Neural progenitor cell (in vitro differentiated cells): ENCODE measurements at regions not wholly inside any gene's neighbourhood (a gene's known extent, or its start where the extent isn't known, plus 50 kb on each side); places are given as distances from the start of the nearest gene placed in this dataset. TPM values are rescaled to one million over a fixed set of nuclear protein-coding genes. Genes with fewer than 3 reads are reported as not detected.

Experiments used
- DNase-seq: peaks from one replicate; pipeline ENCODE4 v3.0.0-alpha.2; 2016; ENCODE audit warnings: low spot score
- H2AFZ ChIP-seq: fragments of 200-600 bp; sonication (generic); replicated peaks from 2 replicates; pipeline ENCODE4 v1.6.1; 2016; ENCODE audit warnings: antibody characterized with exemption
- H3F3A ChIP-seq: fragments of 200-600 bp; sonication (generic); 2 replicates; pipeline ENCODE4 v1.6.1; 2016; ENCODE audit warnings: antibody characterized with exemption, low read depth
- H3K27ac ChIP-seq: fragments of 200-600 bp; sonication (generic); 2 replicates; pipeline ENCODE4 v1.5.1; 2016; ENCODE audit warnings: mild to moderate bottlenecking
- H3K27me3 ChIP-seq: fragments of 200-600 bp; sonication (generic); 2 replicates; pipeline ENCODE4 v1.6.1; 2016; ENCODE audit warnings: mild to moderate bottlenecking, moderate library complexity
- H3K36me3 ChIP-seq: fragments of 200-600 bp; sonication (generic); 2 replicates; pipeline ENCODE4 v1.5.1; 2016
- H3K4me1 ChIP-seq: fragments of 200-600 bp; sonication (generic); 2 replicates; pipeline ENCODE4 v1.6.1; 2016; ENCODE audit warnings: mixed run types
- H3K4me2 ChIP-seq: fragments of 200-600 bp; sonication (generic); 2 replicates; pipeline ENCODE4 v1.6.1; 2016
- H3K4me3 ChIP-seq: fragments of 200-600 bp; sonication (generic); 2 replicates; pipeline ENCODE4 v1.5.1; 2016
- H3K79me2 ChIP-seq: fragments of 200-600 bp; sonication (generic); 2 replicates; pipeline ENCODE4 v1.6.1; 2016; ENCODE audit warnings: low read depth
- H3K9ac ChIP-seq: fragments of 200-600 bp; sonication (generic); 2 replicates; pipeline ENCODE4 v1.6.1; 2016
- H3K9me3 ChIP-seq: fragments of 200-600 bp; sonication (generic); 2 replicates; pipeline ENCODE4 v1.5.1; 2016; ENCODE audit warnings: low read depth
- H4K20me1 ChIP-seq: fragments of 200-600 bp; sonication (generic); 2 replicates; pipeline ENCODE4 v1.6.1; 2016; ENCODE audit warnings: low read depth
- H3K27ac Mint-ChIP-seq: 3 replicates; pipeline ENCODE4 v1.8.0; 2021; ENCODE audit warnings: mixed read lengths
- H3K27me3 Mint-ChIP-seq: 2 replicates; pipeline ENCODE4 v1.8.0; 2022; ENCODE audit warnings: low read depth, mild to moderate bottlenecking, inconsistent platforms, moderate library complexity, mixed read lengths; ENCODE audit not compliant: insufficient read depth
- H3K36me3 Mint-ChIP-seq: 3 replicates; pipeline ENCODE4 v1.8.0; 2021; ENCODE audit warnings: mixed read lengths
- H3K4me1 Mint-ChIP-seq: 3 replicates; pipeline ENCODE4 v1.8.0; 2021; ENCODE audit warnings: mixed read lengths
- H3K4me3 Mint-ChIP-seq: 3 replicates; pipeline ENCODE4 v1.8.0; 2021; ENCODE audit warnings: mild to moderate bottlenecking, moderate library complexity, mixed read lengths
- H3K9me3 Mint-ChIP-seq: 3 replicates; pipeline ENCODE4 v1.8.0; 2020; ENCODE audit warnings: mixed read lengths
- CTCF ChIP-seq: fragments of 200-600 bp; sonication (generic); IDR thresholded peaks from 2 replicates; pipeline ENCODE4 v1.5.1; 2017; ENCODE audit warnings: antibody characterized with exemption, mild to moderate bottlenecking
- EZH2 ChIP-seq: fragments of 200-600 bp; sonication (generic); IDR thresholded peaks from 2 replicates; pipeline ENCODE4 v1.6.1; 2017; ENCODE audit warnings: antibody characterized with exemption, mild to moderate bottlenecking, moderate library complexity
- EZH2phosphoT487 ChIP-seq: fragments of 200-600 bp; sonication (generic); IDR thresholded peaks from 2 replicates; pipeline ENCODE4 v1.6.1; 2017; ENCODE audit warnings: antibody characterized with exemption
- small RNA-seq: library from RNA; depleted of rRNA; stranded (forward); fragments of <200 nt; gene quantifications from one replicate; pipeline ENCODE3, GENCODE V24; 2015

- Histone ChIP-seq H3K4me1 (no peaks in the 10 kb centered on the region), H3K27me3 (no peaks in the 10 kb centered on the region), H3K4me2 (no peak overlapping the region), H3K36me3 (no peaks in the 10 kb centered on the region), H3K27ac (no peak overlapping the region), H3F3A (no peaks in the 10 kb centered on the region), H3K9ac (no peak overlapping the region), H4K20me1 (no peaks in the 10 kb centered on the region), H3K9me3 (no peaks in the 10 kb centered on the region), H3K4me3 (no peak overlapping the region), H2AFZ (no peak overlapping the region), H3K79me2 (no peaks in the 10 kb centered on the region)
- H3K9me3 Mint-ChIP-seq: no peaks in the 10 kb centered on the region
- peaks cover 7% of the 10 kb centered on the region for H3K4me1 Mint-ChIP-seq
- no peaks in the 10 kb centered on the region for H3K27me3 Mint-ChIP-seq
- TF ChIP-seq EZH2 (no peak), CTCF (no peak), EZH2phosphoT487 (no peak)
- H3K4me3 Mint-ChIP-seq: no peak overlapping the region
- H3K36me3 Mint-ChIP-seq: no peaks in the 10 kb centered on the region
- no peak overlapping the region for H3K27ac Mint-ChIP-seq
- DNase-seq: no peak
Measured at GRCh38 chr5:24712047-24712446, 67.3 kb upstream of the CDH10 start.

GRCh38 chr5:24703934-24704333 is 59.2 kb upstream of the CDH10 start:
- H3F3A ChIP-seq: no peaks in the 10 kb centered on the region
- DNase-seq: no peak
- Mint-ChIP-seq H3K36me3 (no peaks in the 10 kb centered on the region), H3K4me3 (no peak overlapping the region), H3K9me3 (peaks cover 5% of the 10 kb centered on the region), H3K27ac (no peak overlapping the region), H3K4me1 (peaks cover 13% of the 10 kb centered on the region), H3K27me3 (no peaks in the 10 kb centered on the region)
- no peaks in the 10 kb centered on the region for H3K36me3 ChIP-seq
- H3K79me2 ChIP-seq: no peaks in the 10 kb centered on the region
- no peaks in the 10 kb centered on the region for H3K4me1 ChIP-seq
- H3K27ac ChIP-seq: no peak overlapping the region
- no peaks in the 10 kb centered on the region for H3K9me3 ChIP-seq
- no peak overlapping the region for H3K4me3 ChIP-seq
- no peak overlapping the region for H3K4me2 ChIP-seq
- H3K27me3 ChIP-seq: no peaks in the 10 kb centered on the region
- TF ChIP-seq EZH2 (no peak), CTCF (no peak), EZH2phosphoT487 (no peak)
- H4K20me1 ChIP-seq: no peaks in the 10 kb centered on the region
- no peak overlapping the region for H3K9ac ChIP-seq
- no peak overlapping the region for H2AFZ ChIP-seq

Small RNA genes in the stretch of these regions (small RNA-seq; reads per million reads assigned to genes)
- gene AC022140.2 (not detected), gene AC106754.2 (not detected), gene BTG4P1 (not detected), gene RF00019 (not detected), gene RF00070 (not detected), gene RNU6-374P (not detected)
